GM23338 (cell line): ENCODE measurements at regions not wholly inside any gene's neighbourhood (a gene's known extent, or its start where the extent isn't known, plus 50 kb on each side); places are given as distances from the start of the nearest gene placed in this dataset.

ENCODE experiments used
- ATAC-seq: fragments of 200-7000 bp; cut with Tn5 transposase; 3 replicates; pipeline ENCODE4 v1.9.1; 2020
- DNase-seq: peaks from one replicate; pipeline ENCODE4 v3.0.0-alpha.2; 2015; ENCODE audit warnings: low spot score
- H2AFZ ChIP-seq: fragments of 200-600 bp; sonication (generic); 2 replicates; pipeline ENCODE4 v1.8.0; 2016; ENCODE audit warnings: antibody characterized with exemption, mild to moderate bottlenecking, moderate library complexity
- H3F3A ChIP-seq: fragments of 200-600 bp; sonication (generic); replicated peaks from 2 replicates; pipeline ENCODE4 v1.8.0; 2017; ENCODE audit warnings: antibody characterized with exemption, mixed run types, low read depth
- H3K27ac ChIP-seq: fragments of 200-600 bp; sonication (generic); 2 replicates; pipeline ENCODE4 v1.6.1; 2016; ENCODE audit warnings: low read depth
- H3K27me3 ChIP-seq: fragments of 200-600 bp; sonication (generic); 2 replicates; pipeline ENCODE4 v1.8.0; 2016; ENCODE audit warnings: mild to moderate bottlenecking, mixed run types, moderate library complexity; ENCODE audit not compliant: insufficient read depth
- H3K36me3 ChIP-seq: fragments of 200-600 bp; sonication (generic); 2 replicates; pipeline ENCODE4 v1.8.0; 2016; ENCODE audit warnings: mild to moderate bottlenecking; ENCODE audit not compliant: insufficient read depth
- H3K4me1 ChIP-seq: fragments of 200-600 bp; sonication (generic); 2 replicates; pipeline ENCODE4 v1.8.0; 2016; ENCODE audit warnings: mild to moderate bottlenecking, moderate library complexity; ENCODE audit not compliant: insufficient read depth
- H3K4me2 ChIP-seq: fragments of 200-600 bp; sonication (generic); 2 replicates; pipeline ENCODE4 v1.7.1; 2017; ENCODE audit warnings: mixed run types
- H3K4me3 ChIP-seq: fragments of 200-600 bp; sonication (generic); 2 replicates; pipeline ENCODE4 v1.6.1; 2016; ENCODE audit warnings: mixed run types
- H3K79me2 ChIP-seq: fragments of 200-600 bp; sonication (generic); replicated peaks from 2 replicates; pipeline ENCODE4 v1.8.0; 2017; ENCODE audit warnings: mild to moderate bottlenecking; ENCODE audit not compliant: insufficient read depth
- H3K9me2 ChIP-seq: fragments of 200-600 bp; sonication (generic); 2 replicates; pipeline ENCODE4 v1.8.0; 2017; ENCODE audit not compliant: insufficient read depth
- H4K20me1 ChIP-seq: fragments of 200-600 bp; sonication (generic); replicated peaks from 2 replicates; pipeline ENCODE4 v1.8.0; 2017; ENCODE audit warnings: mild to moderate bottlenecking; ENCODE audit not compliant: insufficient read depth
- H3K27ac Mint-ChIP-seq: 2 replicates; pipeline ENCODE4 v1.8.0; 2020; ENCODE audit warnings: inconsistent platforms, mild to moderate bottlenecking, moderate library complexity, mixed read lengths
- H3K27me3 Mint-ChIP-seq: 3 replicates; pipeline ENCODE4 v1.8.0; 2022; ENCODE audit warnings: low read depth, mild to moderate bottlenecking, moderate library complexity, mixed read lengths, inconsistent platforms; ENCODE audit not compliant: insufficient read depth, poor library complexity
- H3K36me3 Mint-ChIP-seq: 3 replicates; pipeline ENCODE4 v1.8.0; 2021; ENCODE audit warnings: low read depth, mild to moderate bottlenecking, inconsistent platforms, moderate library complexity, mixed read lengths
- H3K4me1 Mint-ChIP-seq: 3 replicates; pipeline ENCODE4 v1.8.0; 2020; ENCODE audit warnings: mild to moderate bottlenecking, inconsistent platforms, mixed read lengths
- H3K4me3 Mint-ChIP-seq: 3 replicates; pipeline ENCODE4 v1.8.0; 2021; ENCODE audit warnings: moderate library complexity, mild to moderate bottlenecking, inconsistent platforms, mixed read lengths
- H3K9me3 Mint-ChIP-seq: 3 replicates; pipeline ENCODE4 v1.8.0; 2020; ENCODE audit warnings: moderate library complexity, mild to moderate bottlenecking, inconsistent platforms, mixed read lengths
- CREB1 ChIP-seq: fragments of 250-450 bp; sonication (Bioruptor Pico); IDR thresholded peaks from 2 replicates; pipeline ENCODE4 v1.5.0; 2020; ENCODE audit warnings: low read depth, mild to moderate bottlenecking, moderate library complexity
- CTCF ChIP-seq, 2 experiments: fragments of 200-600 bp in 1 of 2; sonication (generic) in 1 of 2; conservative IDR thresholded peaks; 2 replicates each; pipeline versions ENCODE4 v1.5.1 to v1.6.1; 2016 to 2017; ENCODE audit warnings: antibody characterized with exemption in 2 of 2, low read depth in 2 of 2, mild to moderate bottlenecking in 2 of 2, moderate library complexity in 1 of 2
- ETS1 ChIP-seq: IDR thresholded peaks from 2 replicates; pipeline ENCODE4 v1.6.1; 2016; ENCODE audit warnings: antibody characterized with exemption
- EZH2 ChIP-seq: fragments of 200-600 bp; sonication (generic); IDR thresholded peaks from one replicate; pipeline ENCODE4 v1.8.0; 2017; ENCODE audit warnings: antibody characterized with exemption, mild to moderate bottlenecking, low read depth; ENCODE audit not compliant: unreplicated experiment
- EZH2phosphoT487 ChIP-seq: fragments of 200-600 bp; sonication (generic); IDR thresholded peaks from one replicate; pipeline ENCODE4 v1.8.1; 2018; ENCODE audit warnings: antibody characterized with exemption; ENCODE audit not compliant: unreplicated experiment
- JUNB ChIP-seq: IDR thresholded peaks from one replicate; pipeline ENCODE4 v1.6.1; 2016; ENCODE audit warnings: antibody characterized with exemption; ENCODE audit not compliant: unreplicated experiment
- NANOG ChIP-seq: IDR thresholded peaks from 2 replicates; pipeline ENCODE4 v1.6.1; 2016; ENCODE audit warnings: antibody characterized with exemption, borderline replicate concordance
- POLR2AphosphoS5 ChIP-seq: IDR thresholded peaks from 2 replicates; pipeline ENCODE4 v1.6.1; 2016; ENCODE audit warnings: antibody characterized with exemption, low read depth
- STAT1 ChIP-seq: IDR thresholded peaks from one replicate; pipeline ENCODE4 v1.6.1; 2016; ENCODE audit warnings: antibody characterized with exemption; ENCODE audit not compliant: unreplicated experiment
- ZNF114 ChIP-seq: fragments of 250-450 bp; sonication (Bioruptor Pico); IDR thresholded peaks from 2 replicates; pipeline ENCODE4 v1.5.0; 2020; ENCODE audit warnings: mild to moderate bottlenecking, moderate library complexity
- ZNF331 ChIP-seq: fragments of 250-450 bp; sonication (Bioruptor Pico); IDR thresholded peaks from 2 replicates; pipeline ENCODE4 v1.5.0; 2020; ENCODE audit warnings: low read depth, mild to moderate bottlenecking, moderate library complexity
- ZNF462 ChIP-seq: fragments of 250-450 bp; sonication (Bioruptor Pico); IDR thresholded peaks from 2 replicates; pipeline ENCODE4 v1.5.0; 2020; ENCODE audit warnings: mild to moderate bottlenecking, moderate library complexity

- Mint-ChIP-seq H3K4me3 (no peak overlapping the region), H3K27ac (no peak overlapping the region), H3K4me1 (peaks cover 18% of the 10 kb centered on the region), H3K27me3 (no peaks in the 10 kb centered on the region), H3K9me3 (peaks cover 9% of the 10 kb centered on the region), H3K36me3 (peaks cover 13% of the 10 kb centered on the region; the same call in 2 of the 3 replicates)
- TF ChIP-seq POLR2AphosphoS5 (no peak), ZNF331 (CRISPR knock-in tag) (no peak)
- H3F3A ChIP-seq: no peaks in the 10 kb centered on the region
- no peak for DNase-seq
- H3K4me2 ChIP-seq: no peak overlapping the region
- ATAC-seq: no peak
- H3K4me3 ChIP-seq: no peak overlapping the region
- H3K79me2 ChIP-seq: no peaks in the 10 kb centered on the region
- H3K9me2 ChIP-seq: no peaks in the 10 kb centered on the region
- no peaks in the 10 kb centered on the region for H3K27me3 ChIP-seq
- H3K27ac ChIP-seq: no peak overlapping the region
- H3K36me3 ChIP-seq: peaks cover 4% of the 10 kb centered on the region; the same call in 1 of the 2 replicates
- H4K20me1 ChIP-seq: no peaks in the 10 kb centered on the region
- H2AFZ ChIP-seq: no peak overlapping the region
- no peaks in the 10 kb centered on the region for H3K4me1 ChIP-seq
These were observed 1499.8 kb downstream of the OTOL1 start for GRCh38 chr3:162996368-162996767.

- no peak for DNase-seq
- no peak overlapping the region for H3K4me2 ChIP-seq
- peaks cover 4% of the 10 kb centered on the region; the same call in 1 of the 2 replicates for H3K36me3 ChIP-seq
- H3K79me2 ChIP-seq: no peaks in the 10 kb centered on the region
- H3F3A ChIP-seq: no peaks in the 10 kb centered on the region
- no peaks in the 10 kb centered on the region for H3K27me3 ChIP-seq
- no peak overlapping the region for H3K27ac ChIP-seq
- no peak overlapping the region for H2AFZ ChIP-seq
- H3K9me3 Mint-ChIP-seq: peaks cover 9% of the 10 kb centered on the region
- no peak overlapping the region for H3K4me3 Mint-ChIP-seq
- no peaks in the 10 kb centered on the region for H4K20me1 ChIP-seq
- H3K36me3 Mint-ChIP-seq: peaks cover 11% of the 10 kb centered on the region; the same call in 2 of the 3 replicates
- H3K27ac Mint-ChIP-seq: no peak overlapping the region
- no peaks in the 10 kb centered on the region for H3K27me3 Mint-ChIP-seq
- no peak overlapping the region for H3K4me3 ChIP-seq
- H3K4me1 Mint-ChIP-seq: peaks cover 13% of the 10 kb centered on the region
- H3K4me1 ChIP-seq: no peaks in the 10 kb centered on the region
- no peak; the same call in 2 of the 3 replicates for ATAC-seq
- no peaks in the 10 kb centered on the region for H3K9me2 ChIP-seq
- TF ChIP-seq POLR2AphosphoS5 (no peak), JUNB (no peak), STAT1 (no peak), EZH2phosphoT487 (no peak), CREB1 (CRISPR knock-in tag) (no peak), EZH2 (no peak), ZNF462 (CRISPR knock-in tag) (no peak), NANOG (no peak), ETS1 (no peak), ZNF114 (CRISPR knock-in tag) (no peak), CTCF (conservative IDR thresholded peaks at IDR 0.05; ENCODE audit: low read depth in 2 of 2) (no peak), ZNF331 (CRISPR knock-in tag) (no peak)
These were observed 1501.6 kb downstream of the OTOL1 start for GRCh38 chr3:162998205-162998604.
